ENCODE measurements at regions not wholly inside any gene's neighbourhood (a gene's known extent, or its start where the extent isn't known, plus 50 kb on each side); places are given as distances from the start of the nearest gene placed in this dataset.
"Not testable (repeated sequence)": the region's sequence is repeated elsewhere in the genome, so short reads cannot be mapped to it uniquely, and the experiment has no call there.

DNA sequence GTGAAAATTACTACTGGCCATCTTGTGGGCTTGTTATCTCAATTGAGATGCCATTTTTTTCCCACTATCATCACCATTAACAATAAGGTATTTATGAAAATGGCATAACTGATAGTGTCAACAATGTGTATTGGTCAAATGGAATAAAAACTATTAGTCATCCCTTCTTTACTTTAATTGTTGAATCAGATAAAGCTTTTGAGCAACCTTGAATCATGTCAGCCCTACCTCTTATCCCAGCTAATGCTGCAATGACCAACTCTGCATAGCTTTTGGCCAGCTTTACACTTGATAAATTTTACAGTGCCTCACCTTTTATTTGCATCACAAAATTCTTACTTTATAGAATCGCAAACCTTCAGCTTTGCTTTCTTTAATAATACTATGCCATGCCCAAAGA is 784.0 kb upstream of the PRR20A start:
- no peak overlapping the region for H3K4me3 ChIP-seq
- H3K27ac ChIP-seq: no peak overlapping the region
- H3K36me3 ChIP-seq: no peaks in the 10 kb centered on the region
- H3K27me3 ChIP-seq (replicated peaks): no peaks in the 10 kb centered on the region
- DNase-seq (ENCODE audit: low read depth in 1 of 2, low spot score in 2 of 2): no peak
- H3K4me1 ChIP-seq (replicated peaks): no peaks in the 10 kb centered on the region
- no peaks in the 10 kb centered on the region for H3K9me3 ChIP-seq (replicated peaks)

GRCh38 chr13:56378566-56378965 is 762.2 kb upstream of the PRR20A start:
- no peaks in the 10 kb centered on the region for H3K9me3 ChIP-seq (replicated peaks)
- DNase-seq (ENCODE audit: low read depth in 1 of 2, low spot score in 2 of 2): no peak
- H3K27me3 ChIP-seq (replicated peaks): no peaks in the 10 kb centered on the region
- no peaks in the 10 kb centered on the region for H3K4me1 ChIP-seq (replicated peaks)
- H3K27ac ChIP-seq: no peak overlapping the region
- H3K36me3 ChIP-seq: no peaks in the 10 kb centered on the region
- H3K4me3 ChIP-seq: no peak overlapping the region

DNA sequence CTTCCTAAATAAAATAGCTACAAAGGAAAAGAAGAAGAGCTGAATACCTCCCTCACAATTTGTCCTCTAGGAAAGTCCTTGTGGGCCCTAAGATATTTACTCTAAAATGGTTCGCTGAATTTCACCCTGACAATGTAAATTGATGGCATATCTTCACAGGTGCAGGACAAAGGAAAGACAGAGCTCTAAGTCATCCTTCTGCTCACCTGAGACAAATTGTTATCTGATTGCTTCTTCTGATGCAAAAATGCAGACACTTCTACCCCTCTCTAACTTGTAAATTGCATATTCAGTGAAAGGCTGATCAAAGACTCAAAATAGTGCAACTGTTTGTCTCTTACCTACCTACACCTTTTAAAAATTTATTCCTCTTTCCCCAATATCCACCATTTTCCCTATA is 747.2 kb upstream of the PRR20A start:
- Histone ChIP-seq H3K4me1 (replicated peaks) (no peaks in the 10 kb centered on the region), H3K27me3 (replicated peaks) (no peaks in the 10 kb centered on the region), H3K4me3 (no peak overlapping the region), H3K9me3 (replicated peaks) (no peaks in the 10 kb centered on the region), H3K27ac (no peak overlapping the region), H3K36me3 (no peaks in the 10 kb centered on the region)
- no peak for DNase-seq (ENCODE audit: low read depth in 1 of 2, low spot score in 2 of 2)

- Histone ChIP-seq H3K36me3 (no peaks in the 10 kb centered on the region), H3K27ac (no peak overlapping the region), H3K4me3 (no peak overlapping the region), H3K4me1 (replicated peaks) (no peaks in the 10 kb centered on the region), H3K27me3 (replicated peaks) (no peaks in the 10 kb centered on the region), H3K9me3 (replicated peaks) (no peaks in the 10 kb centered on the region)
- no peak for DNase-seq (ENCODE audit: low read depth in 1 of 2, low spot score in 2 of 2)
These were observed 744.4 kb upstream of the PRR20A start for GRCh38 chr13:56396318-56396717.

DNA sequence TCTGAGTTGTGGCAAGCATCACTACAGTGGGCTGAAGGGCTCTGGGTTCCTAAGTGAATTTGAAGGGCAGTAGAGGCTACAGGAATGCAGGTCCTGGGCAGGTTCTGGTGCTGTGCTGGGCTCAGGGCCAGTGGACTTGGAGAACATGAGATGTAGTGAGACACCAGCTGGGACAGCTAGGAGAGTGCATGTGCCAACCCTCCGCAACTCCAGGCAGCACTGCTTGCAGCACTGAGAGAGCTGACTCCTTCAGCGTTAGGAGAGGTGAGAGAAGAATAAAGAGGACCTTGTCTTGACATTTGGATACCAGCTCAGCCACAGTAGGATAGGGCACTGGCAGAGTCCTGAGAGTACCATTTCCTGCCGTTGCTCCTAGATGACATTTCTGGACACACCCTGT is 739.9 kb upstream of the PRR20A start:
- DNase-seq (ENCODE audit: low read depth in 1 of 2, low spot score in 2 of 2): no peak
- no peaks in the 10 kb centered on the region for H3K27me3 ChIP-seq (replicated peaks)

GRCh38 chr13:56412856-56413255 is 727.9 kb upstream of the PRR20A start:
- no peak overlapping the region for H3K27ac ChIP-seq
- H3K9me3 ChIP-seq (replicated peaks): no peaks in the 10 kb centered on the region
- no peaks in the 10 kb centered on the region for H3K4me1 ChIP-seq (replicated peaks)
- no peak overlapping the region for H3K4me3 ChIP-seq
- no peaks in the 10 kb centered on the region for H3K36me3 ChIP-seq
- H3K27me3 ChIP-seq (replicated peaks): no peaks in the 10 kb centered on the region
- no peak for DNase-seq (ENCODE audit: low read depth in 1 of 2, low spot score in 2 of 2)

More for the DNA sequence above, 739.9 kb upstream of the PRR20A start:
- no peak overlapping the region for H3K4me3 ChIP-seq
- no peaks in the 10 kb centered on the region for H3K4me1 ChIP-seq (replicated peaks)
- no peaks in the 10 kb centered on the region for H3K36me3 ChIP-seq
- H3K27ac ChIP-seq: no peak overlapping the region
- no peaks in the 10 kb centered on the region for H3K9me3 ChIP-seq (replicated peaks)

DNA sequence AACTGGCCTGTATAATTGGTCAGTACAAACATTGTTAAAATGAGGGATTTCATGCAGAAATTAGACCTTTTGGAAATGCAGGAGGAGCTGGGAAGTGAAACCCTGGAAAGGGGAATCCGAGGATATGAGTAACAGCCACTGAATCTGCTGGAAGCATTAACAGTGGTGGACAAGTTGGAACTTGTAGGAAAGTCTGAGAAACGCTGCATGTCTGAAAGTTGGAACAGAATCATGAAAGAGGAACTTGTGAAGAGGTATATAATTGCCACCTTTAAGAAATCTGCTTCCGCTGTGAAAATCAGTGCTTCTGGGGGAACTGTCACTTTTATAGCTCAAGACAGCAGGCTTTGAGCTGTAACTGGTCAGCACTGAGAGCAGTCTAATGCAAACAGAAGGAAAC is 716.5 kb upstream of the PRR20A start:
- H3K27me3 ChIP-seq (replicated peaks): no peaks in the 10 kb centered on the region
- H3K9me3 ChIP-seq (replicated peaks): no peaks in the 10 kb centered on the region
- H3K4me3 ChIP-seq: no peak overlapping the region

GRCh38 chr13:56457535-56458190 is 683.1 kb upstream of the PRR20A start:
- Histone ChIP-seq H3K4me3 (no peak overlapping the region), H3K9me3 (replicated peaks) (no peaks in the 10 kb centered on the region)
- no peak for DNase-seq (ENCODE audit: low read depth in 1 of 2, low spot score in 2 of 2)

More for the DNA sequence above, 716.5 kb upstream of the PRR20A start:
- DNase-seq (ENCODE audit: low read depth in 1 of 2, low spot score in 2 of 2): no peak
- Histone ChIP-seq H3K4me1 (replicated peaks) (no peaks in the 10 kb centered on the region), H3K36me3 (no peaks in the 10 kb centered on the region), H3K27ac (no peak overlapping the region)

DNA sequence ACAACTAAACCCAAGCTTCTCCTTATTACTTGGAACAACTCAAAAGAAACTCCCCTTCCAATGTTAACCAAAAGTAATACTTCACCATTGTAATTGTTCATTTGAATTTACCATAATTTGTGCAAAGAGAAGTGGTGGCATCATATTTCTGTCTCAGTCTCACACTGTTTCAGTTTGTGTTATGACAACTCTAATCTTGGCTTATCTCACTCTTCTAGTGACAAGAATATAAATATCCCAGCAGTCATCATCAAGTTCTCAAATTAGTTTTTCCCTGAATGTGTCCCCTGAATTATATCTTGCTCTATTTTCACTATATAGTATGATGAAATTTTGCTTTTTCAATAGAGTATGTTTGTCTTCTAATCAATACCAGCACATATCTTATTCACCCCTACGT is 681.4 kb upstream of the PRR20A start:
- no peak overlapping the region for H3K27ac ChIP-seq
- H3K27me3 ChIP-seq (replicated peaks): no peaks in the 10 kb centered on the region
- no peak overlapping the region for H3K4me3 ChIP-seq
- no peaks in the 10 kb centered on the region for H3K4me1 ChIP-seq (replicated peaks)
- H3K36me3 ChIP-seq: no peaks in the 10 kb centered on the region
- H3K9me3 ChIP-seq (replicated peaks): no peaks in the 10 kb centered on the region
- no peak for DNase-seq (ENCODE audit: low read depth in 1 of 2, low spot score in 2 of 2)

More at GRCh38 chr13:56457535-56458190, 683.1 kb upstream of the PRR20A start:
- Histone ChIP-seq H3K27ac (no peak overlapping the region), H3K27me3 (replicated peaks) (no peaks in the 10 kb centered on the region), H3K36me3 (no peaks in the 10 kb centered on the region), H3K4me1 (replicated peaks) (no peaks in the 10 kb centered on the region)

- DNase-seq (ENCODE audit: low read depth in 1 of 2, low spot score in 2 of 2): no peak
- Histone ChIP-seq H3K27me3 (replicated peaks) (no peaks in the 10 kb centered on the region), H3K4me3 (no peak overlapping the region), H3K27ac (no peak overlapping the region), H3K4me1 (replicated peaks) (no peaks in the 10 kb centered on the region), H3K36me3 (no peaks in the 10 kb centered on the region), H3K9me3 (replicated peaks) (no peaks in the 10 kb centered on the region)
These were observed 639.0 kb upstream of the PRR20A start for GRCh38 chr13:56501750-56502149.

DNA sequence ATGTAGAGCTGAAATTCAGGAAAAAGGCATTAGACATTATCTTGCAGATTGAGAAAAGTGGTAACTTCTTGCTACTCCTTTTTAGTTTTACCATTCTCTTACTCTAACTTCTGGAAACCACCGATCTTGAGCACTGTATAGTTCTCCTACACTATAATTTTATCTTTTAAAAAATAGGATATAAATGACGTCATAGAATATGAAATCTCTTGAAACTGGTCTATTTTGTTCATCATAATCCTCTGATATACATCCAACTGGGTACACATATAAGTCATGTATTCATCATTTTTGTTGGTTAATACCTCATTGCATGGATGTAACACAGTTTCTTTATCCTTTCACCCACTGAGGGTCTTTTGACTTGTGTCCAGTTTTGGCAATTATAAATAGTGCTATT is 629.9 kb upstream of the PRR20A start:
- Histone ChIP-seq H3K36me3 (no peaks in the 10 kb centered on the region), H3K4me3 (no peak overlapping the region), H3K9me3 (replicated peaks) (no peaks in the 10 kb centered on the region), H3K27ac (no peak overlapping the region), H3K27me3 (replicated peaks) (no peaks in the 10 kb centered on the region), H3K4me1 (replicated peaks) (no peaks in the 10 kb centered on the region)
- DNase-seq (ENCODE audit: low read depth in 1 of 2, low spot score in 2 of 2): no peak

DNA sequence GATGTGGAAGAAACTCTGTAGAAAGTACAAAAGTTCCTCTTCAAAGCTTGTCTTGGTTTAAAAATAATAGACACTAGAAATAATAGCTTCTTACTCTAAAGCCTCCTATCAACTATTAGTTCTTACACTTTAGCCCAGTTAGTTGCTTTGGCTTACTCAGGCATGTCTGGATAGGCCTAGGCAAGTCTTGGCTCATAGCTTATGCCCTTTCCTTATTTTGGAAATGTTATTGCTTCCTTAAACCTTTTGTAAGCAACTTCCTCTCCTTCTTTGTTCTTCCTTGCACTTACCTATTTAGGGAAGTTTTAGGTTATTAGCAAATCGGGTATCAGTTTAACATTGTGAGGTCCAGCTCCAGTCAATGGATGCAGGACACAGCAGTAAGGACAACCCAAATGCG is 628.4 kb upstream of the PRR20A start:
- DNase-seq (ENCODE audit: low read depth in 1 of 2, low spot score in 2 of 2); H3K9me3 ChIP-seq (replicated peaks); H3K27ac ChIP-seq; H3K4me1 ChIP-seq (replicated peaks); H3K36me3 ChIP-seq; H3K4me3 ChIP-seq; H3K27me3 ChIP-seq (replicated peaks): not testable (repeated sequence)

- H3K9me3 ChIP-seq (replicated peaks): no peaks in the 10 kb centered on the region
- no peaks in the 10 kb centered on the region for H3K27me3 ChIP-seq (replicated peaks)
- H3K27ac ChIP-seq: no peak overlapping the region
- H3K4me3 ChIP-seq: no peak overlapping the region
- no peak for DNase-seq (ENCODE audit: low read depth in 1 of 2, low spot score in 2 of 2)
- no peaks in the 10 kb centered on the region for H3K4me1 ChIP-seq (replicated peaks)
- H3K36me3 ChIP-seq: no peaks in the 10 kb centered on the region
These were observed 625.3 kb upstream of the PRR20A start for GRCh38 chr13:56515441-56515840.

GRCh38 chr13:56528040-56528790 is 612.5 kb upstream of the PRR20A start:
- Histone ChIP-seq H3K4me1 (replicated peaks) (no peaks in the 10 kb centered on the region), H3K27me3 (replicated peaks) (no peaks in the 10 kb centered on the region), H3K36me3 (no peaks in the 10 kb centered on the region), H3K4me3 (no peak overlapping the region), H3K9me3 (replicated peaks) (no peaks in the 10 kb centered on the region; the same call in 1 of the 2 replicates), H3K27ac (no peak overlapping the region)
- no peak for DNase-seq (ENCODE audit: low read depth in 1 of 2, low spot score in 2 of 2)
